IMR-90 (cell line): ENCODE measurements at regions not wholly inside any gene's neighbourhood (a gene's known extent, or its start where the extent isn't known, plus 50 kb on each side); places are given as distances from the start of the nearest gene placed in this dataset.

ENCODE experiments used
- ATAC-seq: fragments of 200-7000 bp; cut with Tn5 transposase; 2 replicates; pipeline ENCODE4 v1.9.1; 2020; ENCODE audit warnings: low read depth, mild to moderate bottlenecking, moderate library complexity
- BruUV-seq: library from RNA; stranded (reverse); fragments of 400-500 nt; replicated peaks from 2 replicates; lab custom pipeline; 2021; lab: Mats Ljungman, UMichigan
- CTCF ChIA-PET: fragments of 300-600 bp; formaldehyde crosslinking; extraction: SDS; loops from one replicate; lab custom pipeline; 2021; ENCODE audit warnings: antibody characterized with exemption; lab: Yijun Ruan, JAX
- POLR2A ChIA-PET: fragments of 300-600 bp; sonication (Branson Sonifier 250); formaldehyde crosslinking; loops from one replicate; lab custom pipeline; 2022; ENCODE audit warnings: antibody characterized with exemption; ENCODE audit not compliant: unreplicated experiment; lab: Charles Lee
- DNase-seq: peaks from one replicate; pipeline ENCODE4 v3.0.0; 2013
- H2AFZ ChIP-seq: replicated peaks from 2 replicates; pipeline ENCODE3; 2013; ENCODE audit warnings: low read length, mild to moderate bottlenecking; ENCODE audit not compliant: poor library complexity
- H2AK5ac ChIP-seq: 2 replicates; pipeline ENCODE4 v1.6.1; 2013; ENCODE audit warnings: low read depth, low read length, inconsistent platforms
- H2AK9ac ChIP-seq: replicated peaks from 2 replicates; pipeline ENCODE3; 2013; ENCODE audit warnings: mild to moderate bottlenecking, low read depth, low read length, moderate library complexity; ENCODE audit not compliant: poor library complexity
- H2BK120ac ChIP-seq: 2 replicates; pipeline ENCODE4 v1.6.1; 2013; ENCODE audit warnings: low read depth, low read length, inconsistent platforms
- H2BK15ac ChIP-seq: 3 replicates; pipeline ENCODE4 v1.6.1; 2013; ENCODE audit warnings: low read depth, low read length, inconsistent platforms
- H2BK20ac ChIP-seq: 2 replicates; pipeline ENCODE4 v1.6.1; 2013; ENCODE audit warnings: low read depth, mild to moderate bottlenecking, inconsistent platforms, low read length, moderate library complexity
- H2BK5ac ChIP-seq: 2 replicates; pipeline ENCODE4 v1.6.1; 2013; ENCODE audit warnings: mild to moderate bottlenecking, low read depth, low read length, inconsistent platforms; ENCODE audit not compliant: poor library complexity, severe bottlenecking
- H3K14ac ChIP-seq: replicated peaks from 2 replicates; pipeline ENCODE4 v1.6.1; 2013; ENCODE audit warnings: low read depth, low read length, inconsistent platforms
- H3K18ac ChIP-seq: 2 replicates; pipeline ENCODE4 v1.6.1; 2013; ENCODE audit warnings: low read depth, low read length, control low read depth
- H3K23ac ChIP-seq: 2 replicates; pipeline ENCODE4 v1.6.1; 2013; ENCODE audit warnings: low read depth, low read length, inconsistent platforms
- H3K27ac ChIP-seq: 2 replicates; pipeline ENCODE4 v1.5.1; 2013; ENCODE audit warnings: mild to moderate bottlenecking, control low read depth, low read length; ENCODE audit not compliant: insufficient read depth
- H3K27me3 ChIP-seq: 2 replicates; pipeline ENCODE4 v1.6.1; 2013; ENCODE audit warnings: low read length; ENCODE audit not compliant: control insufficient read depth, insufficient read depth
- H3K36me3 ChIP-seq: 2 replicates; pipeline ENCODE4 v1.6.1; 2013; ENCODE audit warnings: low read length, mixed read lengths; ENCODE audit not compliant: control insufficient read depth, insufficient read depth
- H3K4ac ChIP-seq: 2 replicates; pipeline ENCODE4 v1.6.1; 2013; ENCODE audit warnings: low read depth, low read length, inconsistent platforms
- H3K4me1 ChIP-seq: 2 replicates; pipeline ENCODE4 v1.6.1; 2013; ENCODE audit warnings: low read length, mixed read lengths; ENCODE audit not compliant: control insufficient read depth, insufficient read depth
- H3K4me2 ChIP-seq: 2 replicates; pipeline ENCODE4 v1.6.1; 2013; ENCODE audit warnings: low read depth, mild to moderate bottlenecking, control low read depth, low read length, moderate library complexity
- H3K4me3 ChIP-seq: 2 replicates; pipeline ENCODE4 v1.5.1; 2013; ENCODE audit warnings: low read depth, mild to moderate bottlenecking, control low read depth, low read length, moderate library complexity; ENCODE audit not compliant: insufficient read depth
- H3K56ac ChIP-seq: 2 replicates; pipeline ENCODE4 v1.6.1; 2013; ENCODE audit warnings: low read length, inconsistent platforms; ENCODE audit not compliant: insufficient read depth; ENCODE audit errors: extremely low read depth
- H3K79me1 ChIP-seq, 2 experiments: 2 replicates each; pipeline ENCODE4 v1.6.1; 2013; ENCODE audit warnings: low read length in 2 of 2, inconsistent platforms in 1 of 2, low read depth in 1 of 2
- H3K9ac ChIP-seq: 2 replicates; pipeline ENCODE4 v1.6.1; 2013; ENCODE audit warnings: low read depth, low read length, control low read depth
- H3K9me1 ChIP-seq: 2 replicates; pipeline ENCODE4 v1.6.1; 2013; ENCODE audit warnings: low read length, inconsistent platforms; ENCODE audit not compliant: insufficient read depth
- H3K9me3 ChIP-seq: 2 replicates; pipeline ENCODE4 v1.6.1; 2013; ENCODE audit warnings: low read length; ENCODE audit not compliant: control insufficient read depth, insufficient read depth
- H4K20me1 ChIP-seq: 2 replicates; pipeline ENCODE4 v1.6.1; 2013; ENCODE audit warnings: low read length, inconsistent platforms; ENCODE audit not compliant: insufficient read depth
- H4K5ac ChIP-seq: 2 replicates; pipeline ENCODE4 v1.6.1; 2013; ENCODE audit warnings: mild to moderate bottlenecking, low read depth, low read length, control low read depth
- H4K8ac ChIP-seq, 2 experiments: 2 replicates each; pipeline ENCODE4 v1.6.1; 2013; ENCODE audit warnings: low read depth in 2 of 2, low read length in 2 of 2, control low read depth in 1 of 2, inconsistent platforms in 1 of 2
- H4K91ac ChIP-seq: 2 replicates; pipeline ENCODE4 v1.6.1; 2013; ENCODE audit warnings: low read depth, low read length, inconsistent platforms; ENCODE audit not compliant: insufficient read depth
- BHLHE40 ChIP-seq: fragments of 150-350 bp; IDR thresholded peaks from 2 replicates; pipeline ENCODE4 v1.6.1; 2016; ENCODE audit warnings: mild to moderate bottlenecking, low read depth, low read length
- CEBPB ChIP-seq: IDR thresholded peaks from 2 replicates; pipeline ENCODE4 v1.6.1; 2012; ENCODE audit warnings: low read depth, low read length, improper control_type of control experiment
- ELK1 ChIP-seq: fragments of 150-350 bp; IDR thresholded peaks from 2 replicates; pipeline ENCODE4 v1.6.1; 2016; ENCODE audit warnings: low read depth, mild to moderate bottlenecking, low read length, moderate library complexity, borderline replicate concordance
- FOS ChIP-seq: fragments of 150-350 bp; IDR thresholded peaks from 2 replicates; pipeline ENCODE4 v1.6.1; 2016; ENCODE audit warnings: low read depth, low read length
- MAFK ChIP-seq: IDR thresholded peaks from 2 replicates; pipeline ENCODE4 v1.6.1; 2012; ENCODE audit warnings: low read depth, low read length, improper control_type of control experiment
- NFE2L2 ChIP-seq: fragments of 150-350 bp; IDR thresholded peaks from 2 replicates; pipeline ENCODE4 v1.6.1; 2016; ENCODE audit warnings: low read depth, mild to moderate bottlenecking, low read length
- POLR2A ChIP-seq: IDR thresholded peaks from 2 replicates; pipeline ENCODE4 v1.6.1; 2012; ENCODE audit warnings: mild to moderate bottlenecking, low read depth, low read length
- RAD21 ChIP-seq: IDR thresholded peaks from 2 replicates; pipeline ENCODE4 v1.6.1; 2012; ENCODE audit warnings: low read length, improper control_type of control experiment
- RCOR1 ChIP-seq: IDR thresholded peaks from 2 replicates; pipeline ENCODE4 v1.6.1; 2012; ENCODE audit warnings: mild to moderate bottlenecking, low read length, improper control_type of control experiment; ENCODE audit not compliant: insufficient replicate concordance
- RFX5 ChIP-seq: IDR thresholded peaks from 2 replicates; pipeline ENCODE4 v1.8.0; 2012; ENCODE audit warnings: low read depth, mild to moderate bottlenecking, low read length, moderate library complexity
- WGBS, 2 experiments: methylation state at CpG; one replicate each; pipeline versions ENCODE4 v1.1.5 to v1.1.7; 2013; ENCODE audit warnings: missing lambda C conversion rate in 2 of 2; ENCODE audit not compliant: insufficient read length in 1 of 2; ENCODE audit errors: extremely low coverage in 2 of 2; 5-methylcytosine and 5-hydroxymethylcytosine counted together
- dilution Hi-C: fragments of 300-500 bp; cut with HindIII; formaldehyde crosslinking; loops from one replicate; pipeline ENCODE4 v1.14.3; 2018; ENCODE audit warnings: low sequenced_read_pairs; ENCODE audit not compliant: unreplicated experiment
- in situ Hi-C: fragments of 300-500 bp; cut with MboI; formaldehyde crosslinking; loops from 3 replicates; pipeline ENCODE4 v1.14.3; 2019; ENCODE audit warnings: low sequenced_read_pairs, inconsistent platforms, mixed read lengths
- intact Hi-C: fragments of 100-400 bp; cut with micrococcal nuclease; formaldehyde crosslinking; loops from 2 replicates; pipeline ENCODE4 v1.10.0; 2022
- TF ChIP-seq, protein P1 (sequence below): fragments of 150-350 bp; IDR thresholded peaks from 2 replicates; pipeline ENCODE4 v1.6.1; 2017; ENCODE audit warnings: mild to moderate bottlenecking, antibody characterized with exemption, low read length, low read depth

DNA sequence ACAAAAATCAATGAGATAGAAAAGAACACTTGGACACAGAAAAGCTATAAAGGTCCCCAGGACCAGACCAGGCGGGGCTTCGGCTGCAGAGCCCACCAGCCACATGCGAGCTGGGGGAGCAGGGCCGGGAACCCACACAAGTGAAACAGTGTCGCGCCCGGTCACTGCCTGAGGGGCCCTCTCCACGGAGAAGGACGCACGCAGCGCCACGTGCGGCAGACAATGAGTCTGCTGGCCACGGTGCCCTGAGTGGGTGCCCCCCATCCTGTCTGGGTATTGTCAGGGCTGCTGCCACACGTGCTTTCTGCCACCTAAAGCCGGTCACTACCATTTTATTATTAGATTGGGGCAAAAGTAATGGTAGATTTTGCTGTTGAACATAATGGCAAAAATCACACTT is 207.9 kb upstream of the HDAC4 start:
- Histone ChIP-seq H3K18ac (no peak overlapping the region), H2BK5ac (no peak overlapping the region), H3K9me1 (no peaks in the 10 kb centered on the region), H4K20me1 (no peaks in the 10 kb centered on the region), H3K23ac (no peak overlapping the region), H2AK5ac (no peak overlapping the region), H3K4me1 (no peaks in the 10 kb centered on the region), H2AK9ac (no peak overlapping the region), H4K91ac (no peak overlapping the region), H3K9ac (no peak overlapping the region), H2AFZ (no peak overlapping the region), H3K27me3 (no peaks in the 10 kb centered on the region), H2BK20ac (no peak overlapping the region), H4K8ac (no peak overlapping the region), H3K4ac (no peak overlapping the region), H3K4me2 (no peak overlapping the region), H3K27ac (no peak overlapping the region), H2BK120ac (no peak overlapping the region), H3K4me3 (no peak overlapping the region), H3K36me3 (no peaks in the 10 kb centered on the region), H3K9me3 (peaks cover 27% of the 10 kb centered on the region; the same call in 1 of the 2 replicates), H3K79me1 (no peaks in the 10 kb centered on the region), H2BK15ac (no peak overlapping the region), H4K5ac (no peak overlapping the region), H3K56ac (no peak overlapping the region), H3K14ac (no peak overlapping the region)
- ATAC-seq (no peak), DNase-seq (no peak)
- in situ Hi-C loops: no loop called here
- TF ChIP-seq RAD21 (no peak), BHLHE40 (no peak), RFX5 (no peak), POLR2A (no peak), ELK1 (no peak), MAFK (no peak), NFE2L2 (no peak), FOS (no peak), RCOR1 (no peak), CEBPB (no peak)
- TF ChIP-seq, protein P1, sequence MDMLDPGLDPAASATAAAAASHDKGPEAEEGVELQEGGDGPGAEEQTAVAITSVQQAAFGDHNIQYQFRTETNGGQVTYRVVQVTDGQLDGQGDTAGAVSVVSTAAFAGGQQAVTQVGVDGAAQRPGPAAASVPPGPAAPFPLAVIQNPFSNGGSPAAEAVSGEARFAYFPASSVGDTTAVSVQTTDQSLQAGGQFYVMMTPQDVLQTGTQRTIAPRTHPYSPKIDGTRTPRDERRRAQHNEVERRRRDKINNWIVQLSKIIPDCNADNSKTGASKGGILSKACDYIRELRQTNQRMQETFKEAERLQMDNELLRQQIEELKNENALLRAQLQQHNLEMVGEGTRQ: no peak
- BruUV-seq: no TSS peak
- CTCF ChIA-PET: no interaction called here
- WGBS, 2 experiments: 79% methylated on average over 6 of the region's 16 CpGs; no CpG with 5 or more reads in 1 of the 2 experiments
- dilution Hi-C loops: no loop called here
- intact Hi-C loops: no loop called here
- POLR2A ChIA-PET: no interaction called here
